H54 (cell line): ENCODE measurements at regions not wholly inside any gene's neighbourhood (a gene's known extent, or its start where the extent isn't known, plus 50 kb on each side); places are given as distances from the start of the nearest gene placed in this dataset.

Experiments used
- DNase-seq: peaks from one replicate; pipeline ENCODE4 v3.0.0; 2011; ENCODE audit warnings: low spot score, mixed read lengths; ENCODE audit not compliant: insufficient read length
- FAIRE-seq: peaks from 3 replicates; lab custom pipeline; 2011; peaks lifted over from hg19 to GRCh38; lab: Jason Lieb, UNC
- POLR2A ChIP-seq: IDR thresholded peaks from 2 replicates; pipeline ENCODE4 v1.6.1; 2011; ENCODE audit warnings: low read depth, mild to moderate bottlenecking, low read length

GRCh38 chr3:197349368-197349767 is 51.0 kb upstream of the DLG1 start:
- no peak for TF ChIP-seq POLR2A
- FAIRE-seq, result no peak
- DNase-seq, result no peak
